AG04449 (cell line): ENCODE measurements at regions not wholly inside any gene's neighbourhood (a gene's known extent, or its start where the extent isn't known, plus 50 kb on each side); places are given as distances from the start of the nearest gene placed in this dataset.

ENCODE experiments used
- CTCF ChIA-PET: fragments of 350-600 bp; formaldehyde crosslinking; extraction: SDS; loops from one replicate; lab custom pipeline; 2021; ENCODE audit warnings: antibody characterized with exemption; lab: Yijun Ruan, JAX
- POLR2A ChIA-PET: fragments of 400-600, 350-600 bp; formaldehyde crosslinking; extraction: SDS; loops from one replicate; lab custom pipeline; 2020; ENCODE audit warnings: antibody characterized with exemption, inconsistent platforms; lab: Yijun Ruan, JAX
- DNase-seq: peaks from one replicate; pipeline ENCODE4 v3.0.0-alpha.2; 2010; ENCODE audit warnings: low read depth, low spot score
- H3K4me3 ChIP-seq: 2 replicates; pipeline ENCODE4 v1.5.1; 2011; ENCODE audit warnings: low read depth, mild to moderate bottlenecking, control low read depth, low read length
- TF ChIP-seq, protein P1 (sequence below): IDR thresholded peaks from one replicate; pipeline ENCODE4 v1.5.1; 2011; ENCODE audit warnings: mild to moderate bottlenecking, moderate library complexity, low read length, control low read depth, inconsistent platforms; ENCODE audit not compliant: insufficient read depth; ENCODE audit errors: missing control alignments

DNA sequence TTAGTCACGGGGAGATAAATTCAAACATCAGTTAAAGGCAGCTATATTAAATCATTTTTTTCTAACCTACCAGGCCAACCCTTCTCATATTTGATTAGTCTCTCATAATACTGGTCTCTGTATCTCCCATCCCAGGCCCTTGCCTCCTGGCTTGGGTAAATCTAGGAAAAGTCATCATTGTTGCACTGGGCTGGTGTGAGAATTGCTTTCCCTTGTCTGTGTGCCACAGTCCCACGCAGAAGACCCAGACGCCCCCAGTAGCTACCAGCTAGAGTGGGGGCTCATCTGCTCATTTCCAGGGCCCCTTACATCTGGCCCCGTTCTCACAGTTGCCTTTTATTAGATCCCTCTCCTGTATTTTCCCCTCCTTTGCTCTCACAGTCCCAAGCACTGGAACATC is 67.6 kb upstream of the VIPR2 start:
- TF ChIP-seq, protein P1, sequence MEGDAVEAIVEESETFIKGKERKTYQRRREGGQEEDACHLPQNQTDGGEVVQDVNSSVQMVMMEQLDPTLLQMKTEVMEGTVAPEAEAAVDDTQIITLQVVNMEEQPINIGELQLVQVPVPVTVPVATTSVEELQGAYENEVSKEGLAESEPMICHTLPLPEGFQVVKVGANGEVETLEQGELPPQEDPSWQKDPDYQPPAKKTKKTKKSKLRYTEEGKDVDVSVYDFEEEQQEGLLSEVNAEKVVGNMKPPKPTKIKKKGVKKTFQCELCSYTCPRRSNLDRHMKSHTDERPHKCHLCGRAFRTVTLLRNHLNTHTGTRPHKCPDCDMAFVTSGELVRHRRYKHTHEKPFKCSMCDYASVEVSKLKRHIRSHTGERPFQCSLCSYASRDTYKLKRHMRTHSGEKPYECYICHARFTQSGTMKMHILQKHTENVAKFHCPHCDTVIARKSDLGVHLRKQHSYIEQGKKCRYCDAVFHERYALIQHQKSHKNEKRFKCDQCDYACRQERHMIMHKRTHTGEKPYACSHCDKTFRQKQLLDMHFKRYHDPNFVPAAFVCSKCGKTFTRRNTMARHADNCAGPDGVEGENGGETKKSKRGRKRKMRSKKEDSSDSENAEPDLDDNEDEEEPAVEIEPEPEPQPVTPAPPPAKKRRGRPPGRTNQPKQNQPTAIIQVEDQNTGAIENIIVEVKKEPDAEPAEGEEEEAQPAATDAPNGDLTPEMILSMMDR: no peak
- ChIA-PET POLR2A (no interaction called here), CTCF (no interaction called here)
- no peak overlapping the region for H3K4me3 ChIP-seq
- no peak for DNase-seq

DNA sequence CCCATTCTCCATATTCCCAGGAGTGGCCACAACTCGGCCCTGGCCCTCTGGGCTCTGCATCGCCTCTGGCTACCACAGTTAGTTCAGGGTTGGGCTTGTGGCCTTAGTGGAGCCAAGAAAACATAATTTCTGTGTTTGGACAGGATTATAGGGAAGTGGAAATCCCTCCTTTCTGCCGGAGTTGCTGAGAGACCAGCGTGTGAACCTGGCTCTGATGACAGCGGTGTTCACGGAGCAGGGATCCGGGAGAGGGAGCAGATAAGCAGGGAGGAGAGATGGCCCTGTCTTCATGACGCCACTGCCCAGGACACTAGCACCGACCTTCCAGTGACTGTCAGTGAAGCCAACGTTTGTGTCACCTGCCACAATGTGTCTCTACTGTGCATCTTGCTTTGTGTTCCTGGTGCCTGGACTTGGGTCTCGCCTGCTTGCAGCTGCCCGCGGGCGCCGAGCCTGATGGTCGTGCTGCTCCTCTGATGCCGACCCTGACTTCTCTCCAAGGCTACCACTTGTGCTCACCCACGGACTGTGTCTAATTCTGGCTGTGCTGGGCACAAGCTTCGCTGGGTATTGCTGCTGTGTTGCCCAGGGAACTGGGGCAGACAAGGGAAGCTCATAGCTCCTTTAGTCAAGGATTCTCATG is 67.0 kb upstream of the VIPR2 start:
- TF ChIP-seq, protein P1: no peak
- DNase-seq: no peak
- ChIA-PET CTCF (no interaction called here), POLR2A (no interaction called here)
- H3K4me3 ChIP-seq: no peak overlapping the region

GRCh38 chr7:159210581-159211235 is 66.0 kb upstream of the VIPR2 start:
- DNase-seq: no peak
- TF ChIP-seq, protein P1: no peak
- ChIA-PET POLR2A (no interaction called here), CTCF (no interaction called here)
- no peak overlapping the region for H3K4me3 ChIP-seq

GRCh38 chr7:159209429-159209828 is 64.8 kb upstream of the VIPR2 start:
- H3K4me3 ChIP-seq: no peak overlapping the region
- no peak for DNase-seq
- CTCF ChIA-PET: no interaction called here
- POLR2A ChIA-PET: no interaction called here
- TF ChIP-seq, protein P1: no peak

- H3K4me3 ChIP-seq: no peak overlapping the region
- TF ChIP-seq, protein P1: no peak
- ChIA-PET CTCF (no interaction called here), POLR2A (no interaction called here)
- DNase-seq: no peak
These were observed 63.3 kb upstream of the VIPR2 start for GRCh38 chr7:159207951-159208350.

DNA sequence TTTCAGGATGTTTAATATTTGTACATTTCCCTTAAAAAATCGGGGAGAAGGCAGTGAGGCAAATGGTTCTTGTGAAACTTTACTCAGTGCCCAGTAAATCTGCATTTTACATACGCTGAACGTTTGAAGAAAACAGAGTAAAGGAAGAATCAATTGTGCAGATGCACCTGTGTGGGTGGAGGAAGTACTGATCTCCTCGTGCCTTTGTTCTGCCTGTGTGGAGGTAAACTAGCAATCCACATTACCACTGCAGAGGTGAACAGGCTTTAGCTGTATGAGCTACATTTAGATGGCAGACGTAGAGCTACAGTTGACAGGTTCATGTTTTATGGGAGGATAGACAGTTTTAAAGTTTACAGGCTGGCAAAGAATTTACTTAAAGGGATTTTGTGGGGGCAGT is 62.7 kb upstream of the VIPR2 start:
- TF ChIP-seq, protein P1: no peak
- no peak for DNase-seq
- H3K4me3 ChIP-seq: no peak overlapping the region
- CTCF ChIA-PET: no interaction called here
- POLR2A ChIA-PET: no interaction called here
